VCaP (cell line): ENCODE measurements at regions not wholly inside any gene's neighbourhood (a gene's known extent, or its start where the extent isn't known, plus 50 kb on each side); places are given as distances from the start of the nearest gene placed in this dataset.
A peak's percentile ranks its signal among the peaks of the same experiment; 100 is the strongest.

Experiments used
- H3K27ac ChIP-seq: fragments of 450-650 bp; 2 replicates; pipeline ENCODE4 v1.5.1; 2017
- TF ChIP-seq, protein P1 (sequence below): fragments of 450-650 bp; conservative IDR thresholded peaks from 2 replicates; pipeline ENCODE4 v1.5.1; 2017; ENCODE audit warnings: mild to moderate bottlenecking, moderate library complexity

DNA sequence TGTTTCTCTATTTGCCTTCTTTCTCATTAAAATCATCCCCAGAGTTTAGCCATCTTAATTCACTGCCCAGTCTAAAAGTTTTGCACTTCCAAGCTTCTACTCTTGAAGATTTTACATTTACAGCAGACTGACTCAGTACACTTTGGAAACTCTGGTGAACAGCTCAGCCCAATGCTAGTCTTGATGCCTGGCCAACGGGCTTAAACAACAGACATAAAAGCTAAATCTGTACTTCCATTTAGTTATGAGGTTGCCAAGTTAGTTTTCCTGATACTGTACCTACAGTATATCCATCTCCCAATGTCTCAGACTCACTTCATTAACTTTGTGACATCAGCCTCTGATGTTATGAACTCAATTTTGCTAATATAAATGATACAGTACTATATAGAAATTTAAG is 891.8 kb upstream of the SOX9 start:
- no peak overlapping the region for H3K27ac ChIP-seq
- TF ChIP-seq, protein P1, sequence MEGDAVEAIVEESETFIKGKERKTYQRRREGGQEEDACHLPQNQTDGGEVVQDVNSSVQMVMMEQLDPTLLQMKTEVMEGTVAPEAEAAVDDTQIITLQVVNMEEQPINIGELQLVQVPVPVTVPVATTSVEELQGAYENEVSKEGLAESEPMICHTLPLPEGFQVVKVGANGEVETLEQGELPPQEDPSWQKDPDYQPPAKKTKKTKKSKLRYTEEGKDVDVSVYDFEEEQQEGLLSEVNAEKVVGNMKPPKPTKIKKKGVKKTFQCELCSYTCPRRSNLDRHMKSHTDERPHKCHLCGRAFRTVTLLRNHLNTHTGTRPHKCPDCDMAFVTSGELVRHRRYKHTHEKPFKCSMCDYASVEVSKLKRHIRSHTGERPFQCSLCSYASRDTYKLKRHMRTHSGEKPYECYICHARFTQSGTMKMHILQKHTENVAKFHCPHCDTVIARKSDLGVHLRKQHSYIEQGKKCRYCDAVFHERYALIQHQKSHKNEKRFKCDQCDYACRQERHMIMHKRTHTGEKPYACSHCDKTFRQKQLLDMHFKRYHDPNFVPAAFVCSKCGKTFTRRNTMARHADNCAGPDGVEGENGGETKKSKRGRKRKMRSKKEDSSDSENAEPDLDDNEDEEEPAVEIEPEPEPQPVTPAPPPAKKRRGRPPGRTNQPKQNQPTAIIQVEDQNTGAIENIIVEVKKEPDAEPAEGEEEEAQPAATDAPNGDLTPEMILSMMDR = no peak

DNA sequence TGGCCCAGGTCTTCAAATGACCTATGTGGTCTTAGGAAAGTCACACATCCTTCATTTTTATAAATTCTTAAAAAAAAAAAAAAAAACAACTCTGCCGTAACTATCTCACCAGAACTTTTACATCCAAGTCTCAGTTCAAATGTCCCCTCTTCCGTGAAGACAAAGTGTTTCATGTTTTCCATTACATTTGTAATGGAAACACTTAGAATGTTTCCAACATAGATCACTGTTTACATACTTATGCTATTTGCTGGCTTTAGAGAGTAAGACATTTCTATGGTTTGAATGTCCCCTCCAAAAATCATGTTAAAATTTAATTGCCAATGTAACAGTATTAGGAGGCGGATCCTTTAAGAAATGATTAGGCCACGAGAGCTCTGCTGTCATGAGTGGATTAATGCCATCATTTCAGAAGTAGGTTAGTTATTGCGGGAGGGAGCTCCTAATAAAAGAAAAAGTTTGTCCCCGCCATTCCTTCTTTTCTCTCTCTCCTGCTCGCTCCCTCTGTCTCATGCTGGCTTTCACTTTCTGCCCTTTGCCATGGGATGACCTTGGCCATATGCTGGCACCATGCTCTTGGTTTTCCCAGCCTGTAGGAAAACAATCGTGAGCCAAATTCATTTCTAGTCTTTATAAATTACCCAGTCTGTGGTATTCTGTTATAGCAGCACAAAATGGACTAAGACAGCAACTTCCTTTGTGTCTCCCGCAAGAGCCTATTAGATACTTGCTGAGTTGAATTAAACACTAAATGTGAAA is 887.8 kb upstream of the SOX9 start:
- no peak overlapping the region for H3K27ac ChIP-seq
- TF ChIP-seq, protein P1 = no peak

DNA sequence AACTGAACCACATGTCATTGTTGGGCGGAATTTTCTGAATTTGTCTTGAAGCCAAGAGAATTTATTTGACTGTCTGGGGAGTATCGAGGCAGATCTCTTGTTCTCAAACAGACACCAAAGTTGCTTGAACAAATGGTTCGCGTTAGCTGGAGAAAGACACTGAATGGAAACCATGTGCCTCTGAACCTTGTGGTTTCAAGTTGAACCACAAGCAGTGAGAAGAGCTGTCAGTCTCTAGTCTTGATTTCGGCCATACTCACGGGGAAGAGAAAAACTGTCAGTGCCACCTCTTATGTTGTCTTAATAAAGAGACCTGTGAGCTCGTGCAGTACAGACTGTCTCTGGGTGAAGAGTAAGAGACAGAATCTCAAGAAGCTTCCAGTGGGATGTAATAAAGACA is 886.5 kb upstream of the SOX9 start:
- H3K27ac ChIP-seq = no peak overlapping the region
- TF ChIP-seq, protein P1 = no peak

DNA sequence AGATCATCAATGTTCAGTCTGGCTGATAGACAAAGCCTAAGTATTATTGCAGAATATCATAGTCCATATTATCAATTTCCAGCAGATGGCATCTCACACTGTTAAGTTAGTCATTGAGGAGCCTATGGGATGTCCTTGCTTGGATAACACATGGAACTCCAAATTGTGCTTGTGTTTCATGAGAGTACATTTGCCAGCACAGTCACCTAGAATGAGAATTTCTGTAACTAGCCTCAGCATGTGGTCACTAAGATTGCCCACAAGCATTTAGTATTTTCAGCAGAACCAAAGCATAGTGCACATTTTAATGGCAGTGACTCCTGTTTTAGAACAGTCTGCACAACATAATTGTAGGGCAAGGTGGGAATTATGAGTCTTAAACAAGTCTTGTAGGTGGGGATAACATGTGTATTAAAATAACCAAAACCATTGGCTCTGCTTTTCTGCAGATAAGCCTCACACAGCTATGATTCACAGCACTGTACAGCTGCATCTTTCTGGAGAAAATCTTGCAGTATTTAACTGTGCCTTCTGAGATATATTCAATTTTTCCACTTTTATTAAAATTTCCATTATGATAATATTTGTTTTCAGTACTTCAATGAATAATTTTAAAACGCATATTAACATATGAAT is 882.8 kb upstream of the SOX9 start:
- TF ChIP-seq, protein P1 = peak; percentile 69

DNA sequence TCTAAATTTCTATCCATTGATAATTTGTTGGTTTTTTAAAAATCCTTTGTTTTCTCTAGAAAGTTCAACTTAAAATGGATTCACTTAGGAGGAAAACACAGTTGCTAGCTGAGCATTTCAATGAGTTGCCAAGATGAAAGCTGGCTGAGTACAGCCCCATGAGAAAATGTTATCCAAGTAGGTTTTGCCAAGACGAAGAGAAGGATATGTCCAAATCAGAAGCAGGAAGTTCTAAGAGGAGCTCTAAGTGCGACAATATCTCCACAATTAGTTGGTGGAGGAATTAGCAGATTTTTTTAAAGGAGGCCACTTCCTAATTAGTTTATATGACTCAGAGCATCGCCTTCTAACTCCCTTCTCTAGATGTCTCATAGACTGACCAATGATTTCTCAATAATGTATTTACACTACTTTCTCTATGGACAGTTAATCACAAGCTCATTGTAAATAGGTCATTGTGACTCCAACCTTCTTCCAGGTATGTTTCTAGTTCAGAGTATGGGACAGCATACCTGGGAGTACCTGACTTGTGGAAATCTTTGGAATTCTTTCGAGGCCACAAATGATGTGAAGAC is 873.3 kb upstream of the SOX9 start:
- TF ChIP-seq, protein P1 = no peak
- no peak overlapping the region for H3K27ac ChIP-seq

More for the DNA sequence above, 882.8 kb upstream of the SOX9 start:
- no peak overlapping the region for H3K27ac ChIP-seq

DNA sequence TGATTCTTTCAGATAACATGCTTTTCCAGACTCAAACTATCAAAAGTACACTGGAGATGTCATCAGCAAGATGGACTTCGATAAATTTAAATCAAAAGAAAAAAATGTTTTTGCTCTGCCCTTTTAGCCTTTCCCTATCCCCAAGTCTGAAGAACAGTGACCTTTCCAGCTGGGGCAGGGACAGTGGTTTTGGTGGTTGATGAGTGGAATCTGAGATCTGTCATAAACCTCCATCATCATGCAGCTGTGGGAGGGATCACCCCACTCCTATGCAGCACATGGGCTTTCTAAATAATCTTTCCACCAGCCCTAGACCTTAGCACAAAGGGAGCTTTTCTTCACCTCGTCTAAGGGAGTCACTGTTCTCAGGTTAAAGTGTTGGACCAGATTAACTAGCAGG is 869.5 kb upstream of the SOX9 start:
- TF ChIP-seq, protein P1 = no peak
- no peak overlapping the region for H3K27ac ChIP-seq

DNA sequence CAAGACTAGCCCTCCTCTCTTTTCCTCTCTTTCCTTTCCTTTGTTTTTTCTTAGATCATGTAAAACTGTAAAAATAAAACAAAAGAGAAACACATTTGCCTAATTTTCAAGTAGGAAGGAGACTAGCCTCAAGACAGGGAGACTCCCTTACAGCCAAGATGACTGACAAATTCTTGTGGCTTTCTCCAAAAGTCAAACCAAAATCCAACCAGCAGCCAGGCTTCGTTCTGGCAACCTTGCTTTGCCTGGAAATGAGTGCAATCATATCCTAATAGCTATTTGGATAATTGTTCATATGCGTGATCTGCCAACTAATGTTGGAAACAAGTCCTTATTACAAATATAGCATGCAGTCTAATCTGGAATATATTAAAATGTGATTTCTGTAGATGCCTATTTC is 868.9 kb upstream of the SOX9 start:
- TF ChIP-seq, protein P1 = no peak
- no peak overlapping the region for H3K27ac ChIP-seq
